ENCODE measurements at regions not wholly inside any gene's neighbourhood (a gene's known extent, or its start where the extent isn't known, plus 50 kb on each side); places are given as distances from the start of the nearest gene placed in this dataset.

DNA sequence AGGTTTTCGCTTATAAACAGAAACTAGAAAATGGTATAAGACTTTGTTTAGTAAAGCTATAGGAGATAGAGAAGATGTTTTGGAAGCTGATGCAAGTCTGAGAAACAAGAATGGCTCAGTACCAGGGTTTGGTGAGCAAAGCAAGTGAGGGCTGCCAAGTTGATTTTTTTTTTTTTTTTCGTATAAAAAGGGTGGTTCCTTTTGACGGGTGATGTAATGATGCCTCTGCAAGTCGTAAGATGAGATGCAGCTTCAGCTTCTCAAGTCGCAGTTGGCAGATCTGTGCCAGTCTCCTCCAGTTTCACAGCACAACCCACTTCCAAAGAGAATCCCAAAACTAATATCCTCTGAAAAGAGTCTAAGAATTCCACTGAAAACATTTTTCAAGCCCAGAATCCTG lies 252.8 kb upstream of the CDH4 start:
- no peak for DNase-seq (ENCODE audit: low spot score)

DNA sequence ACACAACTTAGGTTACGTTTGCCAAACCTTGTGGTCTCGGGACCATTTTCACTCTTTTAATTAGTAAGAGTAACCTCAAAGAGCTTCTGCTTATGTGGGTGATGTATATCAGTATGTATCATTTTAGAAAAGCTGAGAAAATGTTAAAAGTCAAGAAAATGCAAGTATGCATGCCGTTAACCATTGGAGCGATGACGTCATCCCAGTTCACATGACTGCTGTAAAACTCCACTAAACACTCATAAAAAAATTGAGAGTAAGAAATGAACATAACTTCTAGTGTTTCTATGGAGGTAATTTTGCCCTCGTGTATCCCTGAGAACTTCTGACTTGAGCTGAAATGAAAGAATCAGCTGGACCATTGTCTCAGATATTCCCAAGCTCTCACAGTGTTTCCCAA lies 250.0 kb upstream of the CDH4 start:
- no peak for DNase-seq (ENCODE audit: low spot score)

DNA sequence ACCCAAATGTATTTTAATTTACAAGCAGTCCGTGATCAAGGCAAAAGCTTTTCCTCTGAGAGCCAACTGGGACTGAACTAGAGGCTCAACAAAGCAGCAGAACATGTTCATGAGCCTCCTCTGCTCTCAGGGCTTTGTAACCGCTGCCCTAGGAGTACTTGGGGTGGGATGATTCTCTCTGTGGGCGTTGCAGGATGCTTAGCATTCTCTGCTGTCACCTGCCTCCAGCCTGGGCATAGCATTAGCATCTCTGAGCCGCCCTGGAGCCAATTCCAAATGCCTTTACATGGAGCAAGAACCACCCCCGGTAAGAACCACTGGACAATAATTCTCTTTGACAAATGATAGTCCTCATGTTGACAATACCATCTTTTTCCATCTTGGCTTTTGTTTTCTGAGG lies 237.6 kb upstream of the CDH4 start:
- DNase-seq (ENCODE audit: low spot score), result no peak

DNA sequence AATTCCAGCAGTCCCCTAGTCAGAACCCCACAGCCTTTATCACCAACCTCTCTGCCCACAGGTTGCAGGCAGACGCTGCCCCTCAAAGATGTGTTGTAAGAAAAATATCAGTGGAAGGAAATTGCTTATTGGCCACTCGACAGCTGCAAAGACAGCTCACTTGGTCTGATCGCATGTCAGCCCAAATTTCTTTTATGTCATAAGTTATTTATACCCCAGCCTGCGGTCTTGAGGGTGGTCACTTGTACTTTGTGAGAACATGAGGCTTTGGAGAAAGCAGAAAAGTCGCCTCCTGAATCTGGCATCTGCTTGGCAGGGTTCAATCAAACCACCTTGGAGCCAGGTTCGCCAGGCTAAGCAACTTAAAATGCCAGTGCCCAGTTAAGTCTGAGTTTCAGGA lies 236.5 kb upstream of the CDH4 start:
- DNase-seq (ENCODE audit: low spot score), result no peak

DNA sequence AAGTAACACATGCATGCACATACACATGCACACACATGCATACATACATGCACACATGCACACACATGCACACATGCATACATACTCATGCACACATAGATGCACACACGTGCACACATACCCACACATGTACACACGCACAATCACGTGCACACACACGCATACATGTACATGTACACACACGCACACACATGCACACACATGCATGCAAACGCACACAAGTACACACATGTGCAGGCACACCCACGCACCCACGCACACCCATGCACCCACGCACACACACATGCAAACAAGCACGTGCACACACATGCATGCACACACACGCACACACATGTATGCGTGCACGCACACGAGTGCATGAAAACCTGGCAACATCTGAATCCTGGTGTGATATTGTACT lies 232.7 kb upstream of the CDH4 start:
- DNase-seq (ENCODE audit: low spot score), result no peak

DNA sequence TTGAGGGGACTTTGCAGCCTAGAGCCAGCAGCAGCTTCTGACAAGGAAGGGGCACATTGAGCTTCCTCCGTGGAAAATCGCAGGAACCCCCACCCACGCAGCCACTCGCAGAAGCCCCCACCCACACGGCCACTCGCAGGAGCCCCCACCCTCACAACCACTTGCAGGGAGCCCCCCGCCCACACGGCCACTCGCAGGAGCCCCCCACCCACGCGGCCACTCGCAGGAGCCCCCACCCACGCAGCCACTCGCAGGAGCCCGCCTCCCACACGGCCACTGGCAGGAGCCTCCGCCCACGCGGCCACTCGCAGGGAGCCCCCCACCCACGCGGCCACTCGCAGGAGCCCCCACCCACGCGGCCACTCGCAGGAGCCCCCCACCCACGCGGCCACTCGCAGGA lies 228.4 kb upstream of the CDH4 start:
- no peak for DNase-seq (ENCODE audit: low spot score)

DNA sequence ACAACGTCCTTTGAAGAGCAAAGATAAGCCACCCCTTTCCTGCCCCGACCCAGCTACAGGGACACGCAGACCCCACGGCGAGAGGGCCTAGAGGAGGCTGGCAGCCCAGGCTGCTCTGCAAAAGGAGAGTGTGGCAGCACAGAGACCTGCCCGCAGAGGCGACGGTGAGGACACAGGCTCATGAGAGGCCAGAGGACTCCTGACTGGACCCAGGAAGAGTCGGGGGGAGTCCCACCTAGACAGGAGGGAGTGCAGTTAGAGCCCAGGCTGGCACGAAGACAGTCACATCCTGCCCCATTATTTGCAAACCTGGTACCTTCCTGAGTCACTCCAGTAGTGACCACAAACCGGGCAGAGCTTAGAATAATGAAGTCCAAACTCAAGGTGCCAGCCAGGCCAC lies 227.7 kb upstream of the CDH4 start:
- no peak for DNase-seq (ENCODE audit: low spot score)

DNA sequence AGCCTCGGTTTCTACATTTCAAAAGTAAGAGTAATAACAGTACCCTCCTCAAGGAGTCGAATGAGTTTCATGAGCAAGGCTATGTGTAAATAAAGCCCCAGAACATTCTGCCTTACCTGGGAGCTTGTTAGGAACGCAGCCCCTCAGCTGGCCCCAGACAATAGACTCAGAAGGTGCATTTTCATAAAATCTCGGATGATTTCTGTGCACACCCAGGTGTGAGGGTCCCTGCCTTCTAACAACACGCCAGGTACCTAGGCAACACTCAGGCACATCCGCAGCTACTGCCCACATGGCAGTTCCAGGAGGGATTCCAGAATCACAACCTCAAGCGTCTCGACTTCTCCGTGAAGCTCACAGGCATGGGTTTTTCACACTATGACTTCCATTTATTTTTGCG lies 226.5 kb upstream of the CDH4 start:
- DNase-seq (ENCODE audit: low spot score), result no peak

DNA sequence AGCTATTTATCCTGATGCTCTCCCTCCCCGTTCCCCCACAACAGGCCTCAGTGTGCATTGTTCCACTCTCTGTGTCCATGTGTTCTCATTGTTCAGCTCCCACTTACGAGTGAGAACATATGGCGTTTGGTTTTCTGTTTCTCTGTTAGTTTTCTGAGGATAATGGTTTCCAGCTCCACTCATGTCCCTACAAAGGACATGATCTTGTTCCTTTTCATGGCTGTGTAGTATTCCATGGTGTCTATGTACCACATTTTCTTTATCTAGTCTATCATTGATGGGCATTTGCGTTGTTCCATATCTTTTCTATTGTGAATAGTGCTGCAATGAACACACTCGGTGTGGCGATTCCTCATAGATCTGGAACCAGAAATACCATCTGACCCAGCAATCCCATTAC lies 225.9 kb upstream of the CDH4 start:
- DNase-seq (ENCODE audit: low spot score), result no peak

DNA sequence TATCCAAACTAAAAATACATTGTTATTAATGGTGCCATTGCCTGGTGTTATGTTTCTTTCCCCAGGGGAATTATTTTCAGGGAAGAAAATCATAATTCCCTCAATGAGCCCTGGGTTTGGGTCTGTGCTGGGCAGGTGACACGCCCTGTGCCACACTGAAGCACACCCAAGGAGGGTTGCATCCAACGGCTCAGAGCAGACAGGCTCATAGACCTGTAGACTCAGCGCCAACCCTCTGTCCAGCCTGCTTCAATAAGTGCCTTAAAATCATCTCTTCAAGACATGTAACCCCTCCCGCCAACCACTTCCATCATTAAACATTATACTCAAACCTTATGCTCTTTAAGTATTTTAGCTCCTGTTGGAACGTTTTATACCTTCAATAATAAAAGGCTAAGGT lies 225.3 kb upstream of the CDH4 start:
- DNase-seq (ENCODE audit: low spot score), result no peak

DNA sequence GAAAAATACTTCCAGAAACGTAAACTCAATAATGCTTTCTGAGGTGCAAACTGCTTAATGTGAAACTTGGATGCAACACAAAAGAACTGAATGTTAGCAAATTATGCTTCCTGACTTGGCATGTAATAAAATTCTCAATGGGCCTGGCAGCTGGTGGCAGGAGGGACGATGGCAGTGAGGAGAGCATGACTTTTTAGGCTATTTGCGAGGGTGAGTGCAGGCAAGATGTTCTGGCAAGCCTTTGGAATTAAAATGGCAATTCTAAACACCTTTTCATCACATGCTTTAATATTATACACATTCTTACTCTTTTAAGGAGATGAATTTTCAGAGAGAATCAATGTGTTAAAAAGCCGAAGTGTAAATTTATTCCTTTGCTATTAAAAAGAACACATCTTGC lies 224.8 kb upstream of the CDH4 start:
- no peak for DNase-seq (ENCODE audit: low spot score)

DNA sequence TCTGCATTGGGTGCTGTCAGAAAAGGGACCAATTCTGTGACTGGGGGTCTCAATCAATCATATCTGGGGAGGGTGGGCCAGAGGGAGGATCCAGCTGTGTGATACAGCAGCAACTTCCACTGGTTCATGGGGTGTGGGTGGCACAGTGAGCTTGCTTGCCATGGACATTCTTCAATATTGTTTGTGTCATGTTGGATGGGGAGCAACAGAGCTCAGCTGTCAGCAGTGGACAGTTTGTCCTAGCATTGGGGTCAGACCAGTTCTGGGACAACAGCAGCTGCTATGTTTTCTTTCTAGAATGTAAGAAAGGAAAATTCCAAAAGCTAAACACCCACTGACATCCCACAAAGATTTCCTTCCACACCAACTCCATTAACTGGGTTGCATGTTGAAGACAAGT lies 221.9 kb upstream of the CDH4 start:
- DNase-seq (ENCODE audit: low spot score), result no peak

DNA sequence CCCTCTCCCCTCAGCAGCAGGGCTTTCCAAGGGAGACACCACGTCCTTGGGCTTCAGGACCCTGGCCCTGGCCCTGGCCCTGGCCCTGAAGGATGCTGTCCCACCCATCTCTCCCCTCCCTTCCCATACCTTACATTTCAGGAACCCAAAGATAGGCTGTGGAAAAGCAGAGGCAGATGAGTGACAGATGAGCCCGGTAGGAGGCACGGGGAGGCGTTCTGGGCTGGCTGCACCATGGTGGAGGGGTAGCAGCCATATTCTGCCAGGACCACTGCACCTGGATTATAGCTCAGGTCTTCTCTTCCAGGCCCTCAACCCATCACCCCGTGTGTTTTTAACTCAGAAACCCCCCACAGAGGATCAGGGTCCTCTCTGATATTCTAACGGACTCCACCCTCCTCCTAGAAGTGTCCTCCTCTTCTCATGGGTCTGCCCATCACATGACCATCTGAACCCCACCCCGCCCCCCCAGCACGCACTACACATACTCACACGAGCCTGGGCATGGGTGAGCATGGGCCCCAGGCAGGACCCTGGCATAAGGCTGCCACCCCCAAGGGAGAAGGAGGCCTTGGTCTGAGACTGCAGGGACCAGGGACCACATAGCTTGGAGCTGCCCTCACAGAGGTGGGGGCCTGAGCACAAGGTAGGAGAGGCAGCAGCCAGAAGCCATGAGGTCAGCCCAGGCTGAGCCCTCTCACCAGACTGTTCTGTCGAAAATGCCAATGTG lies 220.8 kb upstream of the CDH4 start:
- no peak for DNase-seq (ENCODE audit: low spot score)

DNA sequence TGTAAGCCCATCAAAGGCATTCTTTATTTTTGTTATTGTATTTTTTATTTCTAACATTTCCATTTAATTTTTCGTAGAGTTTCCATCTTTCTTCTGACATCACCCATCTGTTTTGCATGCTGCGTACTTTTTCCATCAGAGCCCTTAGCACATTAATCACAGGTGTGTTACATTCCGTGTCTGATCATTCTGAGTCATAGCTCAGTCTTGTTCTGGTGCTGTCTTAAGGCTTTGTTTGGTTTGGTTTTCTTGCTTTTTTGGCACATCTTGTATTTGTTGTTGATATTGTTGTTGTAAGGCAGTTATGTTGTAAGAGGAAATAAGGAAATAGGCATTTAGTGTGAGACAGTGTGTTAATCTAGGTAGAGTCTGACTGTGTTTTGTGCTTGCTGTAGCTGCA lies 214.6 kb upstream of the CDH4 start:
- DNase-seq (ENCODE audit: low spot score), result no peak

DNA sequence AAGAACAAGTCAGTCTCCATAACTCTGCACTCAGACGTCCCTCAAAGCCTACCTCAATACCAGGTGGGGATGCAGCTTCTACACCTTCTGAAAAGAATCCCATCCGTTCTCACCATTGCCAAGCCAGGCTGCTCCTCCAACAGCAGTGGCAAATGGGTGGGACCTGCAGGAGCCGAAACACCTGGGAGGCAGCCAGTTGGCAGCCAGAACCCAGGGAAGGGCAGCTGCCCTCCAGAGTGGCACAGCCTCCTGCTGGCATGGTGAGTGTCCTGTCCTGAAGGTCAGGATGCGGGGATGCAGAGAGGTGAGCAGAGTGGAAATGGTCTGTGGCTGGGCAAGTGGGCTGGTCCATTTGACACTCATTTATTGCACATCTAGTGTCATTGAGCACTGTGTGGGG lies 210.6 kb upstream of the CDH4 start:
- no peak for DNase-seq (ENCODE audit: low spot score)

DNA sequence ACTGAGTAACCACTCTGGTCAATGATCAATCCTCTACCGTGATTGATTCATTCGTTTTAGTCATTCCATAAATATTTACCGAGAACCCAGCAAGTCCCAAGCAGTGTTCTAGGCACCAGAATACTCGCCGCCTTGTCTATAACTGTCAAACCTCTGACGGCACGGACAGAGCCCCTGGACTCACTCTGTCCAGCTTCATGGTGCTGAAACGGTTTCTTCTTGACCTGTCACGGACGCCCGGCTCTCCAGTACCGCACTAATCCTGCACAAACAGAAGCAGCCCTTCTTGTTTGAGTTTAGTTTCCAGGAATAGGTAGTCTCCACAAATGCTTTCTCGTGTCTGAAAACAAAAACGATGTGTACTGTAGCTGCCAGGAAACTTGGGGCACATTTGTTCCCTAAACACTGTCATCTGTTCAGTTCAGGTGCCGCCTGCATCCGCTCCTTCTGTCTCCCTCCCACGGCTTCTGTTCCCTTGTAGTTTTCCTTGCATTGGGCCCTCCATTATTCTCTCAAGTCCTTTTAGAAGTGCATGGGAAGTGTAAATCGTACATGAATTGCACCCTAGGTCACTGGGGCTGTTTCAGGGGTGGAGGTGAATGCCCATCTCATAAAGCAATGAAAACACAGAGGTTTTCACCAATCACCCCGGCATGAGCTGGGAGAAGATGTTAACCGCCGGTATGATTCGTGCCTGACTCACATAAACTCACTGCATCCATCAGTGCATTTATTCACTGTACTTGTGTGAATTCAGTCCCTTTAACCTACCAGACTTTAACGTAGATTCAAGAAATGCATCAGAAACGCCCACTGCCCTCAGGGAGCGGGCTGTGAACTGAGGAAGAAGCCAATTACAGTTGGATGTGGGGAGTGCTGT lies 209.3 kb upstream of the CDH4 start:
- DNase-seq (ENCODE audit: low spot score), result no peak

DNA sequence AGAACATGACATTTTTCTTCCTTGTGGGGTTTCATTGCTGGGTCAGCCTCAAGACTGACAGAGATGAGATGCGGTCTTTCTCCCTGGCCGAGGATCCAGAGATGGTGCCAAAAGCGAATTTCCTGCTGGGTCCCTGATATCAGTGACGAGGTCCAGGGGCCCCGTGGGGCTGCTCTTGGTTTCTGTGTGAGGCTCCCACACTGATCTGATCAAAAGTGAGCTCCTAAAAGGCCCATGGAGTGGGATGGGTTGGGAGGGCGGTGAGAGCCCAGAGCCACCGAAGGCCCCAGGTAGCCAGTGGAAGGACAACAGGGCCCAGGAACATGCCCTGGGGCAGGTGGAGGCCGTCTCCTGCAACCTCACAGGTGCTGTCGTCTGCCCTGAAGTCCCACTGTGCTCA lies 208.4 kb upstream of the CDH4 start:
- no peak for DNase-seq (ENCODE audit: low spot score)

DNA sequence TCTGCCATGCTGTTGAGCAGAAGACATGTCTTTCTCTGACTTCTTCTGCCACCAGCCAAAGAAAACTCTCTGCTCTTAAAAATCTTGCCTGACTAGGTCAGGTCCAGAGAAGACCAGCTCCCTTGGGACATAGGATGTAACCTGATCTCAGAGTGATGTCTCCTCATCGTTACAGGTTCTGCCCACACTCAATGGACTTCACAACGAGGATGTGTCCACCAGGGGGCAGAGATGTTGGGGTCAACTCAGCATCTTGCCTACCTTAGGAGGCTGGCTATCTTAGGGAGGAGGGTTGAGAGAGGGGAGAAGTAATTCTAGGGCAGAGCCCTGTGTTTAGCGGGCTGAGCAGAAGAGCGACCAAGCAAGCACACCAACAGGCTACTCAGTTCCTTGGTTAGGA lies 207.6 kb upstream of the CDH4 start:
- DNase-seq (ENCODE audit: low spot score), result no peak

DNA sequence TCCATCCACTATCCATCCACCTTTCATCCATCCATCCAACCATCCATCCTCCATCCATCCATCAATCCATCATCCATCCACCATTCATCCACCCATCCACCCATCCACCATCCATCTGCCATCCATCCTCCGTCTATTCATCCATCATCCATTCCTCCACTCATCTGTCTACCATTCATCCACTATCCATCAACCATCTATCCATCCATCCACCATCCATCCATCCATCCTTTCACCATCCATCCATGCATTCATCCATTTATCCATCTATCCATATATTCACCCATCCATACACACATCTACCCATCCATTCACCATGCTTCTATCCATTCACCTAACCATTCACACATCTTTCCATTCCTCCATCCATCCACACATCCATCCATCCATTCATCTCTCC lies 207.0 kb upstream of the CDH4 start:
- no peak for DNase-seq (ENCODE audit: low spot score)

DNA sequence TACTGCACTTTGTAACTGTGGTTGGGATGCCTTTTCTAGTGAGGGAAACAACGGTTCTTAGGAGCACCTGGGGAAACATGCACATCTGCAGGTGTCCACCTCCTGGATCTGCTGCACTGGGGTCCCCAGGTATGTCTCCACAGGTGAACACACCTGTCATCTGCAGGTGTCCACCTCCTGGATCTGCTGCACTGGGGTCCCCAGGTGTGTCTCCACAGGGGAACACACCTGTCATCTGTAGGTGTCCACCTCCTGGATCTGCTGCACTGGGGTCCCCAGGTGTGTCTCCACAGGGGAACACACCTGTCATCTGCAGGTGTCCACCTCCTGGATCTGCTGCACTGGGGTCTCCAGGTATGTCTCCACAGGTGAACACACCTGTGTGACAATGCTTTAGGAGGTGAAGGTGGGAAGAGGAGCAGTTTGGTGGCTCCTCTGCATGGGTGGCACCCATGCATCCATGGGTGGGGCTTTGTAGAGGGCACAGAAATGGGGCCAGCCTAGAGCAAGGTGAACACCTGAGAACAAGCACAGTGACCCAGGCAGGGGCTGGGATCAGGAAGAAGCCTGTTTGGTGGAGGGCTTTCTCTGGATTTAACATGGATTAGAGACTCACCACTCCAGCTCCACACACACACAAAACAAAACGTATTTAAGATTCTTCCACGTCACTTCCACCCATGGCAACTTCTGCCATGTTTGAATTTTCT lies 206.0 kb upstream of the CDH4 start:
- DNase-seq (ENCODE audit: low spot score), result no peak

DNA sequence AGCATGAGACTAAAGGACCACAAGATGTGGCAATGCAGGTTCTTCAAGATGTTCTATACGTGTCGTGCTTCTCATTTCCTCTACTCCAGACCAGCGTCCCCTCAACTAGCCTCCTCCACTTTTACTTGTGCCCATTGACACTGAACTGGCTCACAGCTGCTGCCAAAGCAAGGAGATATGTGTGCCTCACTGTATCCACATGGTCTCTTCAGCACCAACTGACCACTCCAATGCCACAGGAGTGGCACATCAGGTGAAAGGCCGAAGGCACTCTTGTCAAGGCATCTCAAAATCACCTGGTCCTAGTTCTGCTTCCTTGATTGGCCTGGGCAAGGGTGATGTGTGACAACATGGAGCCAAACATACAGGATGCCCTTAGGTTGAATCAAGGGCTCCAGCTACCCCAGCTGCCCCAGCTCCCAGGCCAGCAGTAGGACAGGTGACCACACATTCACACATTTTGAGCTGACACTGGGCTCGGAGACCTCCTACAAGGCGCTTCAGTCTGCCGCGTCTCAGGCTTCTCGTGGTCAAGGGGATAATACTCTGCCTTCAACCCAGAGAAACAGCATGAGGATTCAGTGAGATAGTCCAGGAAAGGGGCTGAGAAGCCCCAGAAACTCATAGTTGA lies 205.2 kb upstream of the CDH4 start:
- DNase-seq (ENCODE audit: low spot score), result no peak

DNA sequence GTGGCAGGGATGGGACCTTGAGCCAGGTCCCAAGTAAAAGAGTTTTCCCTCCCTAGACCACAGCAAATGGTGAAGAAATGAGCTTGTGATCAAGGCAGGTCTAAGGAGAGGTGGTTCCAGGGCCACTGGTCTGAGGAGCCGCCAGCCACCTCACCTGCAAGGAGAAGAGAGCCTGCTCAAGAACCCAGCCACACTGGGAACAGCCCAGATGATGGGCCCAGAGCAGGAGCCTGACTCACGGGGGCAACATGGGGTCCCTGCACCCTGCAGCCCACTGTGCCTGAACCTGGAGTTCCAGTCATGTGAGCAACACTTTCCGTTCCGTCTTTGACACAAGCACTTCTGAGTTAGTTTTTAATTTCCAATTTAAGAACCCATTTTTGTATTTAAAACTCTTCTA lies 204.5 kb upstream of the CDH4 start:
- DNase-seq (ENCODE audit: low spot score), result no peak

DNA sequence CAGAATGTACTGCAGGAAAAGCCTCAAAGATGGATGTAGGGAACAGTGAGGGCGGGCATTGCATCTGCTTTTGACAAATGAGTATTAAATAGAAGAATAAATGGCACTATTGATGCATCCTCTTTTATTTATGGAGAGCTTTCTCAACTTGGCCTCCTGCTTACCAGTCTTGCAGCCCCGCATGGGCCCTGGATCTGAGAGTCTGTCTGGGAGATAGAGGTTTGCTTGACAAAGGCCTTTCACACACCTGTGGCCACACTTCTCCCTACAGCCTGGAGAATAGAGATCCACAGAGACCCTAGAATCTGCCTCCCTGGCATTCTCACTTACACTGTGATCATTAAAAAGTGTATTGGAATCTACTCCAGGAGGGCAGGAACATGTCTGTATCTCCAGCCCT lies 203.8 kb upstream of the CDH4 start:
- no peak for DNase-seq (ENCODE audit: low spot score)

Data from AG08395 (cell line).